ENCODE measurements at regions not wholly inside any gene's neighbourhood (a gene's known extent, or its start where the extent isn't known, plus 50 kb on each side); places are given as distances from the start of the nearest gene placed in this dataset.

- no peak for TF ChIP-seq CTCF (IDR thresholded peaks at IDR 0.05; ENCODE audit: low read depth, low read length)
- no peak overlapping the region for H3K4me3 ChIP-seq (replicated peaks in 1 of 2; ENCODE audit: low read depth in 2 of 2, low read length in 2 of 2)
- no peak for DNase-seq (ENCODE audit: low read depth in 2 of 2)
These were observed 249.0 kb downstream of the SEC61B start for GRCh38 chr9:99471033-99471432.

- DNase-seq (ENCODE audit: low read depth in 2 of 2), result no peak
- TF ChIP-seq CTCF (IDR thresholded peaks at IDR 0.05; ENCODE audit: low read depth, low read length), result no peak
- no peak overlapping the region for H3K4me3 ChIP-seq (replicated peaks in 1 of 2; ENCODE audit: low read depth in 2 of 2, low read length in 2 of 2)
These were observed 250.3 kb downstream of the SEC61B start for GRCh38 chr9:99472240-99472915.

- TF ChIP-seq CTCF (IDR thresholded peaks at IDR 0.05; ENCODE audit: low read depth, low read length), result no peak
- no peak overlapping the region for H3K4me3 ChIP-seq (replicated peaks in 1 of 2; ENCODE audit: low read depth in 2 of 2, low read length in 2 of 2)
- DNase-seq (ENCODE audit: low read depth in 2 of 2), result no peak
These were observed 250.8 kb downstream of the SEC61B start for GRCh38 chr9:99472916-99473245.

- no peak for DNase-seq (ENCODE audit: low read depth in 2 of 2)
- TF ChIP-seq CTCF (IDR thresholded peaks at IDR 0.05; ENCODE audit: low read depth, low read length), result no peak
- no peak overlapping the region for H3K4me3 ChIP-seq (replicated peaks in 1 of 2; ENCODE audit: low read depth in 2 of 2, low read length in 2 of 2)
These were observed 252.1 kb downstream of the SEC61B start for GRCh38 chr9:99474186-99474585.

DNA sequence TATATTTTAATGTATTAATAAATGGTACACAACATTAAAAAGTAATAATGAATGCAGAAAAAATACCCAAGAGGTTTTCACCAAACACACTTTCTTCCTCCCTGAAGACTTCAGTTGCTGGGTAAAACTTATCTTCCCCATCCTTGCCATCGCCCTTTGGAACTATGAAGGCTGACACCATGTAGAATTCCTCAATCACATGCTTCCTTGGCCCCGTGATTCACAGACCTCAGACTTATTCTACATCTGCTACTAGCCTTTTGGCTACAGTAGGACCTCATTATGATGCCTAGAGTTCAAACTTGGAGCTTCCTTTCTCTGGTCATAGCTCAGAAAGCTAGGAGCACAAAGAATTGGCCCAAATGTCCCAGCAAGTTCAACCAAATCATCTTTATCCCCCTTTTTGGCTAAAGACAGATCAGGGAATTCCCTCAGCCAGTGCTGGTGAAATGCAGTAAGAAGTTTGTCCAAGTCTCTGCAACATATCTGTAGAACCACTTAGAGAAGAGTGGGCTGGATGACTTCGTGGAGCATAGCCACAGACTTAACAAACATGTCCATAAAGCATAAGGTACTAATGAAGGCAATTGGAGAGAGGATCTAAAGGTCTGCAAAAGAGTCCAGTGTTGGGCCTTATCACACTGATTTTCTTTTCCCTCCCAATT, 253.5 kb downstream of the SEC61B start:
- TF ChIP-seq CTCF (IDR thresholded peaks at IDR 0.05; ENCODE audit: low read depth, low read length), result no peak
- H3K4me3 ChIP-seq (replicated peaks in 1 of 2; ENCODE audit: low read depth in 2 of 2, low read length in 2 of 2), result no peak overlapping the region
- DNase-seq (ENCODE audit: low read depth in 2 of 2), result no peak

- DNase-seq (ENCODE audit: low read depth in 2 of 2), result no peak
- no peak overlapping the region for H3K4me3 ChIP-seq (replicated peaks in 1 of 2; ENCODE audit: low read depth in 2 of 2, low read length in 2 of 2)
- TF ChIP-seq CTCF (IDR thresholded peaks at IDR 0.05; ENCODE audit: low read depth, low read length), result no peak
These were observed 256.5 kb downstream of the SEC61B start for GRCh38 chr9:99478469-99479027.
